HUDEP-2 (cell line): ENCODE measurements at regions not wholly inside any gene's neighbourhood (a gene's known extent, or its start where the extent isn't known, plus 50 kb on each side); places are given as distances from the start of the nearest gene placed in this dataset.
"Not testable (repeated sequence)": the region's sequence is repeated elsewhere in the genome, so short reads cannot be mapped to it uniquely, and the experiment has no call there.

Experiments used
- DNase-seq, 76 experiments: peaks; one replicate each; lab custom pipeline; 2025; ENCODE audit not compliant: unreplicated experiment in 76 of 76; lab: John Stamatoyannopoulos, UW

GRCh38 chr3:15982667-15983196 is 185.0 kb upstream of the ANKRD28 start:
- no peak for DNase-seq

- DNase-seq = no peak
Observed at GRCh38 chr3:15983232-15983631, 185.5 kb upstream of the ANKRD28 start.

GRCh38 chr3:15983693-15984092 is 185.9 kb upstream of the ANKRD28 start:
- DNase-seq = no peak

GRCh38 chr3:15989419-15989818 is 185.1 kb upstream of the GALNT15 start:
- DNase-seq = no peak

- not testable (repeated sequence) for DNase-seq
Observed at GRCh38 chr3:15993660-15994059, 180.8 kb upstream of the GALNT15 start.

GRCh38 chr3:15996496-15996895 is 178.0 kb upstream of the GALNT15 start:
- DNase-seq = not testable (repeated sequence)

- no peak for DNase-seq
Observed at GRCh38 chr3:15997274-15997943, 177.1 kb upstream of the GALNT15 start.

- DNase-seq = no peak
Observed at GRCh38 chr3:15998911-15999310, 175.6 kb upstream of the GALNT15 start.

GRCh38 chr3:16004812-16005211 is 169.7 kb upstream of the GALNT15 start:
- DNase-seq = no peak

- DNase-seq = no peak
Observed at GRCh38 chr3:16011376-16011775, 163.1 kb upstream of the GALNT15 start.

- no peak for DNase-seq
Observed at GRCh38 chr3:16012086-16012485, 162.4 kb upstream of the GALNT15 start.

- DNase-seq = no peak
Observed at GRCh38 chr3:16013568-16013967, 160.9 kb upstream of the GALNT15 start.

- DNase-seq = not testable (repeated sequence)
Observed at GRCh38 chr3:16021801-16022200, 152.7 kb upstream of the GALNT15 start.

- DNase-seq = not testable (repeated sequence)
Observed at GRCh38 chr3:16023881-16024280, 150.6 kb upstream of the GALNT15 start.

GRCh38 chr3:16024548-16024947 is 149.9 kb upstream of the GALNT15 start:
- DNase-seq = no peak

- DNase-seq = no peak
Observed at GRCh38 chr3:16026753-16027152, 147.7 kb upstream of the GALNT15 start.

- DNase-seq = no peak
Observed at GRCh38 chr3:16028604-16029003, 145.9 kb upstream of the GALNT15 start.

- DNase-seq = no peak
Observed at GRCh38 chr3:16030342-16030741, 144.1 kb upstream of the GALNT15 start.

- DNase-seq = no peak
Observed at GRCh38 chr3:16031434-16031833, 143.0 kb upstream of the GALNT15 start.

- DNase-seq = no peak
Observed at GRCh38 chr3:16033889-16034687, 140.4 kb upstream of the GALNT15 start.

GRCh38 chr3:16040991-16041390 is 133.5 kb upstream of the GALNT15 start:
- DNase-seq = no peak
